NOMO-1 (cell line): ENCODE measurements at regions not wholly inside any gene's neighbourhood (a gene's known extent, or its start where the extent isn't known, plus 50 kb on each side); places are given as distances from the start of the nearest gene placed in this dataset.
A peak's percentile ranks its signal among the peaks of the same experiment; 100 is the strongest.
"Not testable (repeated sequence)": the region's sequence is repeated elsewhere in the genome, so short reads cannot be mapped to it uniquely, and the experiment has no call there.

Experiments
- DNase-seq, 2 experiments: peaks; one replicate each; lab custom pipeline; 2025; ENCODE audit not compliant: unreplicated experiment in 2 of 2; lab: John Stamatoyannopoulos, UW

DNA sequence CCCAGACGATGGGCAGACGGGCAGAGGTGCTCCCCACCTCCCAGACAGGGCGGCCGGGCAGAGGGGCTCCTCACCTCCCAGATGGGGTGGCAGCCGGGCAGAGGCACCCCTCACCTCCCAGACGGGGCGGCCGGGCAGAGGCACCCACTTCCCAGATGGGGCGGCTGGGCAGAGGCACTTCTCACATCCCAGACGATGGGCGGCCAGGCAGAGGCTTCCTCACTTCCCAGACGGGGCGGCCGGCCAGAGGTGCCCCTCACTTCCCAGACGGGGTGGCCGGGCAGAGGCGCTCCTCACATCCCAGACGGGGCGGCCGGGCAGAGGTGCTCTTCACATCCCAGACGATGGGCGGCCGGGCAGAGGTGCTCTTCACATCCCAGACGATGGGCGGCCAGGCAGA is 96.6 kb downstream of the ABCC12 start:
- DNase-seq, result not testable (repeated sequence)

- DNase-seq, result no peak
Measured at GRCh38 chr16:48057048-48057447, 98.7 kb downstream of the ABCC12 start.

GRCh38 chr16:48054881-48055601 is 100.8 kb downstream of the ABCC12 start:
- DNase-seq, result peak; percentile 10 to 22

- DNase-seq, result no peak
Measured at GRCh38 chr16:48053418-48053745, 102.4 kb downstream of the ABCC12 start.

- DNase-seq, result no peak
Measured at GRCh38 chr16:48052731-48053417, 102.9 kb downstream of the ABCC12 start.

- no peak for DNase-seq
Measured at GRCh38 chr16:48050871-48051270, 104.9 kb downstream of the ABCC12 start.

- no peak for DNase-seq
Measured at GRCh38 chr16:48049847-48050246, 105.9 kb downstream of the ABCC12 start.

- DNase-seq, result no peak
Measured at GRCh38 chr16:48047720-48048119, 108.1 kb downstream of the ABCC12 start.

- DNase-seq, result no peak
Measured at GRCh38 chr16:48047241-48047640, 108.6 kb downstream of the ABCC12 start.

- DNase-seq, result no peak
Measured at GRCh38 chr16:48044117-48044516, 111.7 kb downstream of the ABCC12 start.

- DNase-seq, result no peak
Measured at GRCh38 chr16:48041981-48042421, 113.8 kb downstream of the ABCC12 start.

DNA sequence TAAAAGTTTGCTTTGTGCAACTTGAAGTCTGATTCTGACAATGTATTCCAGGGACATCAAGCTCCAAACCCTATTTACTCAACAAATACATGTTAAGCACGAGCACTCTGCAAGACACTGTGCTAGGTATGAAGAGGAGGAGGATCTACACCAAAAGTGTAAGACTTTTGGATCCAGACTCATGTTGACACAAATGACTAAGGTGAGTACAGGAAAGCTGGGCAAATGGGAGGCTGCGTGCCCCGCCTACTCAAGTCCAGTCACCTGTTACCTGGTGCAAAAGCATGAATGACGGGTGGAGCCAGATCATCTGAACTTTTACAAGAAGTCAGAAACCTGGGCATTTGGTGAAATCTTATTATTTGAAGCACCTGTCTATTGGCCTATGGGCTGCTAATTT is 120.7 kb downstream of the ABCC12 start:
- DNase-seq, result no peak

GRCh38 chr16:48030926-48031325 is 124.9 kb downstream of the ABCC12 start:
- DNase-seq, result no peak

DNA sequence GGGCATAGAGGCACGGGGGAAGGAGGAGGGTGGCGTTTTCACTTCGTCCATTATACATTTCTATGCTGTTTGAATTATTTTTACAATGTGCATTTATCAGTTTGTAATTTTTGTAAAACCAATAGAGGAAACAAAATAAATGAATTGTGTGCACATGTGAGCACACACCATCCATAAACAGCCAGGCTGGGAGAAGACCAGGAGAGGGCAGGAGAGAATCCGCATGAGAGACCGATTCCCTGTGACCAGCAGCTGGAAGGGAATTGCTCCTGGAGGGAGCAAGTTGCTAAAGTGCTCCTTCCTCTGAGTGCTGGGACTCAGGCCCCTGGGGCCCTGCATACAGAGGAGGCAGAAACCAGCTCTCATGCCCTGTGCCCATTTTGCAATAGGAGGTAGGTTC is 126.0 kb downstream of the ABCC12 start:
- no peak for DNase-seq

DNA sequence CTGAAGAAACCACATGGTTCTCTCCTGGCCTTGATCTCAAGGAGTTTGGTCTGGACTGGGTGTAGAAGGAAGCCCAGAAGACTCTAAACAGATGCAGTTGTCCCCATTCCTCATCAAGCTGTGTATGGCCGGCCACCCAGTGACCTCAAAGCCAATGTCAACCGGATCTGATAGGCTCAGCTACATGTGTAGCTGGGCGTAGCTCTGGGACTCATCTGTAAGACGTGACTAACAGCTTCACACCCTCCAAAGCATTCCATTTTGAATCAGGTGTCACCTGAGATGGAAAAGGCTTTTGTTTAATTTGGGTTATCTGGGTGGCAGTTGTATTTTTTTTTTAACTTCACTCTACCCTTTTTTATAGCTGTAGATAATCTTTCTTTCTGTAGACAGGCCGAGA is 130.4 kb downstream of the ABCC12 start:
- no peak for DNase-seq

DNA sequence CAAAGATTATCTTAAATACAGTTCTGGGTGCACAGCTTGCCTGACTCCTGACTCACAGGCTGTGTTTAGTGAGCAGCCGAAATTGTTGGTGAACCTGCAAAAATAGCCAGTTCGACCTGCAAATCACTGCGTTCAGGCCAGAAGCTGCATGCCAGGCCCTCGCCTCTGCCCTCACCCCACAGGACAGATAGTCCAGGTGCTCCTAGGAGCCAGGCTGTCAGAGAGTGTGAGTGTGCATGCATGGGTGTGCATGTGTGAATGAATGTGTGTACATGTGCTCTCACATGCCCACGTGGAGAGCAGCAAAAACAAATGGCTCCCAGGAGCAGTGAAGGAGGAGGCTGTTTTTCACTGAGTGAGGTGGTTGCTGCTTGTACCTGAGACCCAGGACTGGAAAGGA is 131.8 kb downstream of the ABCC12 start:
- no peak for DNase-seq

GRCh38 chr16:48022496-48022895 is 133.3 kb downstream of the ABCC12 start:
- no peak for DNase-seq

DNA sequence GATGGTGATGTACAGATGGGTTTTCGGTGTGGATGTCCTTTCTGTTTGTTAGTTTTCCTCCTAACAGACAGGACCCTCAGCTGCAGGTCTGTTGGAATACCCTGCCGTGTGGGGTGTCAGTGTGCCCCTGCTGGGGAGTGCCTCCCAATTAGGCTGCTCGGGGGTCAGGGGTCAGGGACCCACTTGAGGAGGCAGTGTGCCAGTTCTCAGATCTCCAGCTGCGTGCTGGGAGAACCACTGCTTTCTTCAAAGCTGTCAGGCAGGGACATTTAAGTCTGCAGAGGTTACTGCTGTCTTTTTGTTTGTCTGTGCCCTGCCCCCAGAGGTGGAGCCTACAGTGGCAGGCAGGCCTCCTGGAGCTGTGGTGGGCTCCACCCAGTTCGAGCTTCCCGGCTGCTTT is 135.2 kb downstream of the ABCC12 start:
- not testable (repeated sequence) for DNase-seq

DNA sequence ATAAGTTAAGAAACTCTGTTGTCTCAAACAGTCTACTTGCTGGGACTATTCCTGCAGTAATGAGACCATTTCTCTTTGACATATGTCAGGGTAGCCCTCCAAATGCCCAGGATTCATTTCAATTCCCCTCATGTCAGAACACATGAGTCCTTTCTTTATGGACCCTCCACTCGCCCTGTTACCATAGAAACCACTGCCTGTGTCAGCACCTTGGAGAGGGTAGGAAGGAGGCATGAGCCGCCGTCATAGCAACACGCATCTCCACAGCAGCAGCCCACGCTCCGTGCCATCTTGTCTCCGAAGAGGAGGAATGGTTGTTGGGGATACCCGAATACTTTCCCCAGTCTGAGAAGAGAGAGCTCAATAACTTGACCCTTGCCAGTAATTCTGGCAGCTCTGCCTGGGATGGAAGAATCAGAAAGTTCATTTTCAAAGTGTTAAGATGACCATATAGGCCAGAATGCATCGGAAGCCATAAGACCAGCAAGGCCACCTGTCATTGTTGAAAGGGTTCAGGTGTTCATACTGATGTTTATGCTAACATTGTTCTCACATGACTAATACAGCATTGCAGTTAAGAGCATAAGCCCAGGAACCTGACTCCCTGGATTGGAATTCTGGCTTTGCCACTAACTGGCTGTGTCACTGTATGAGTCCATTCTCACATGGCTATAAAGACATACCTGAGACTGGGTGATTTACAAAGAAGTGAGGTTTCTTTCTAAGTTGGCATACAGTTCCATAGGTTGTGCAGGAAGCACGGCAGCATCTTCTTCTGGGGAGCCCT is 141.3 kb downstream of the ABCC12 start:
- no peak for DNase-seq

GRCh38 chr16:48013491-48013901 is 142.3 kb downstream of the ABCC12 start:
- DNase-seq, result no peak

GRCh38 chr16:48011878-48012658 is 143.7 kb downstream of the ABCC12 start:
- no peak for DNase-seq
